ENCODE measurements at regions not wholly inside any gene's neighbourhood (a gene's known extent, or its start where the extent isn't known, plus 50 kb on each side); places are given as distances from the start of the nearest gene placed in this dataset.
"Not testable (repeated sequence)": the region's sequence is repeated elsewhere in the genome, so short reads cannot be mapped to it uniquely, and the experiment has no call there.

GRCh38 chr6:78377056-78377455, 490.3 kb upstream of the IRAK1BP1 start:
- H3K4me1 ChIP-seq, result no peaks in the 10 kb centered on the region
- no peak overlapping the region for H3K9ac ChIP-seq
- no peaks in the 10 kb centered on the region for H3K9me3 ChIP-seq
- H3K4me3 ChIP-seq, result no peak overlapping the region
- H3K27ac ChIP-seq, result no peak overlapping the region
- H3K36me3 ChIP-seq, result no peaks in the 10 kb centered on the region
- no peak overlapping the region for H3K4me2 ChIP-seq
- no peak for TF ChIP-seq Cebpa-rat (IDR thresholded peaks at IDR 0.05)
- no peaks in the 10 kb centered on the region for H3K27me3 ChIP-seq
- H4K20me1 ChIP-seq, result no peaks in the 10 kb centered on the region

GRCh38 chr6:78379982-78380381, 487.4 kb upstream of the IRAK1BP1 start:
- H3K9ac ChIP-seq, result no peak overlapping the region
- no peaks in the 10 kb centered on the region for H3K9me3 ChIP-seq
- no peak overlapping the region for H3K27ac ChIP-seq
- H3K36me3 ChIP-seq, result no peaks in the 10 kb centered on the region
- no peak overlapping the region for H3K4me3 ChIP-seq
- TF ChIP-seq Cebpa-rat (IDR thresholded peaks at IDR 0.05), result no peak
- H3K4me2 ChIP-seq, result no peak overlapping the region
- H3K27me3 ChIP-seq, result no peaks in the 10 kb centered on the region
- H3K4me1 ChIP-seq, result no peaks in the 10 kb centered on the region
- no peaks in the 10 kb centered on the region for H4K20me1 ChIP-seq

GRCh38 chr6:78380541-78380940, 486.8 kb upstream of the IRAK1BP1 start:
- H3K9me3 ChIP-seq, result no peaks in the 10 kb centered on the region
- H3K4me2 ChIP-seq, result no peak overlapping the region
- no peak for TF ChIP-seq Cebpa-rat (IDR thresholded peaks at IDR 0.05)
- no peaks in the 10 kb centered on the region for H4K20me1 ChIP-seq
- H3K27me3 ChIP-seq, result no peaks in the 10 kb centered on the region
- H3K9ac ChIP-seq, result no peak overlapping the region
- no peaks in the 10 kb centered on the region for H3K4me1 ChIP-seq
- H3K4me3 ChIP-seq, result no peak overlapping the region
- H3K36me3 ChIP-seq, result no peaks in the 10 kb centered on the region
- H3K27ac ChIP-seq, result no peak overlapping the region

- no peak for TF ChIP-seq Cebpa-rat (IDR thresholded peaks at IDR 0.05)
Measured at GRCh38 chr6:78383968-78384367, 483.4 kb upstream of the IRAK1BP1 start.

GRCh38 chr6:78386854-78387253, 480.5 kb upstream of the IRAK1BP1 start:
- not testable (repeated sequence) for H3K9ac ChIP-seq, H3K4me2 ChIP-seq, H3K4me3 ChIP-seq, H3K36me3 ChIP-seq, H4K20me1 ChIP-seq, H3K27me3 ChIP-seq, H3K4me1 ChIP-seq, H3K27ac ChIP-seq
- H3K9me3 ChIP-seq, result peaks cover 20% of the 10 kb centered on the region

More at GRCh38 chr6:78383968-78384367, 483.4 kb upstream of the IRAK1BP1 start:
- Histone ChIP-seq H3K9me3 (peaks cover 20% of the 10 kb centered on the region), H3K36me3 (no peaks in the 10 kb centered on the region), H3K9ac (no peak overlapping the region), H3K4me2 (no peak overlapping the region), H3K27ac (no peak overlapping the region), H3K27me3 (no peaks in the 10 kb centered on the region), H3K4me1 (no peaks in the 10 kb centered on the region), H3K4me3 (no peak overlapping the region), H4K20me1 (no peaks in the 10 kb centered on the region)

- no peak overlapping the region for H3K4me2 ChIP-seq
- H3K27me3 ChIP-seq, result no peaks in the 10 kb centered on the region
Measured at GRCh38 chr6:78390066-78390465, 477.3 kb upstream of the IRAK1BP1 start.

GRCh38 chr6:78397499-78397898, 469.9 kb upstream of the IRAK1BP1 start:
- H3K27ac ChIP-seq, result no peak overlapping the region
- H3K4me1 ChIP-seq, result no peaks in the 10 kb centered on the region
- H3K27me3 ChIP-seq, result no peaks in the 10 kb centered on the region
- H3K9me3 ChIP-seq, result no peaks in the 10 kb centered on the region
- H3K4me3 ChIP-seq, result no peak overlapping the region
- H3K9ac ChIP-seq, result no peak overlapping the region
- H3K4me2 ChIP-seq, result no peak overlapping the region
- H3K36me3 ChIP-seq, result no peaks in the 10 kb centered on the region
- no peaks in the 10 kb centered on the region for H4K20me1 ChIP-seq
- TF ChIP-seq Cebpa-rat (IDR thresholded peaks at IDR 0.05), result no peak; the same call in 1 of the 2 replicates

More at GRCh38 chr6:78390066-78390465, 477.3 kb upstream of the IRAK1BP1 start:
- Histone ChIP-seq H3K9me3 (peaks cover 20% of the 10 kb centered on the region), H3K27ac (no peak overlapping the region), H3K9ac (no peak overlapping the region), H3K4me1 (no peaks in the 10 kb centered on the region), H3K4me3 (no peak overlapping the region), H3K36me3 (no peaks in the 10 kb centered on the region), H4K20me1 (no peaks in the 10 kb centered on the region)
- no peak for TF ChIP-seq Cebpa-rat (IDR thresholded peaks at IDR 0.05)

GRCh38 chr6:78398292-78398691, 469.1 kb upstream of the IRAK1BP1 start:
- H3K9ac ChIP-seq, result no peak overlapping the region
- TF ChIP-seq Cebpa-rat (IDR thresholded peaks at IDR 0.05), result no peak
- H3K9me3 ChIP-seq, result no peaks in the 10 kb centered on the region
- H3K27ac ChIP-seq, result no peak overlapping the region
- H4K20me1 ChIP-seq, result no peaks in the 10 kb centered on the region
- no peaks in the 10 kb centered on the region for H3K27me3 ChIP-seq
- no peak overlapping the region for H3K4me2 ChIP-seq
- H3K4me1 ChIP-seq, result no peaks in the 10 kb centered on the region
- H3K36me3 ChIP-seq, result no peaks in the 10 kb centered on the region
- H3K4me3 ChIP-seq, result no peak overlapping the region

- Histone ChIP-seq H4K20me1 (no peaks in the 10 kb centered on the region), H3K9ac (no peak overlapping the region), H3K27ac (no peak overlapping the region), H3K4me2 (no peak overlapping the region), H3K27me3 (no peaks in the 10 kb centered on the region), H3K4me1 (no peaks in the 10 kb centered on the region), H3K36me3 (no peaks in the 10 kb centered on the region), H3K9me3 (no peaks in the 10 kb centered on the region), H3K4me3 (no peak overlapping the region)
- no peak for TF ChIP-seq Cebpa-rat (IDR thresholded peaks at IDR 0.05)
Measured at GRCh38 chr6:78400076-78400475, 467.3 kb upstream of the IRAK1BP1 start.

GRCh38 chr6:78427386-78427785, 440.0 kb upstream of the IRAK1BP1 start:
- Histone ChIP-seq H3K27me3 (no peaks in the 10 kb centered on the region), H4K20me1 (no peaks in the 10 kb centered on the region), H3K9me3 (no peaks in the 10 kb centered on the region), H3K4me1 (no peaks in the 10 kb centered on the region), H3K36me3 (no peaks in the 10 kb centered on the region), H3K4me2 (no peak overlapping the region), H3K27ac (no peak overlapping the region), H3K4me3 (no peak overlapping the region), H3K9ac (no peak overlapping the region)
- no peak for TF ChIP-seq Cebpa-rat (IDR thresholded peaks at IDR 0.05)

GRCh38 chr6:78430521-78430920, 436.8 kb upstream of the IRAK1BP1 start:
- Histone ChIP-seq H3K9ac (no peak overlapping the region), H3K27me3 (no peaks in the 10 kb centered on the region), H3K4me2 (no peak overlapping the region), H3K9me3 (no peaks in the 10 kb centered on the region), H3K36me3 (no peaks in the 10 kb centered on the region), H4K20me1 (no peaks in the 10 kb centered on the region), H3K27ac (no peak overlapping the region), H3K4me3 (no peak overlapping the region), H3K4me1 (no peaks in the 10 kb centered on the region)
- no peak for TF ChIP-seq Cebpa-rat (IDR thresholded peaks at IDR 0.05)
